ENCODE measurements at regions not wholly inside any gene's neighbourhood (a gene's known extent, or its start where the extent isn't known, plus 50 kb on each side); places are given as distances from the start of the nearest gene placed in this dataset.
"Not testable (repeated sequence)": the region's sequence is repeated elsewhere in the genome, so short reads cannot be mapped to it uniquely, and the experiment has no call there.

DNA sequence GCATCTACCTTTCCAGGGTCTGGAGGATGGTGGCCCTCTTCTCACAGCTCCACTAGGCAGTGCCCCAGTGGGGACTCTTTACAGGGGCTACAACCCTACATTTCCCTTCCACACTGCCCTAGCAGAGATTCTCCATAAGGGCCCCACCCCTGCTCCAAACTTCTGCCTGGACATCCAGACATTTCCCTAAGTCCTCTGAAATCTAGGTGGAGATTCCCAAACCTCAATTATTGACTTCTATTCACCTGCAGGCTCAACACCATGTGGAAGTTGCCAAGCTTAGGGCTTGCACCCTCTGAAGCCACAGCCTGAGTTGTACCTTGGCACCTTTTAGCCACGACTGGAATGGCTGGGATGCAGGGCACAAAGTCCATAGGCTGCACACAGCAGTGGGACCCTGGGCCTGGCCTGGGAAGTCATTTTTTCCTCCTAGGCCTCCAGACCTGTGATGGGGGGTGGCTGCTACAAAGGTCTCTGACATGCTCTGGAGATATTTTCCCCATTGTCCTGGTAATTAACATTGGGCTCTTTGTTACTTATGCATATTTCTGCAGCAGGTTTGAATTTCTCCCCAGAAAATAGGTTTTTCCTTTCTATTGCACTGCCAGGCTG is 53.7 kb upstream of the ST3GAL5 start:
- Histone ChIP-seq H3K36me3 (ENCODE audit: insufficient read depth, low read length) (no peaks in the 10 kb centered on the region), H3K9me3 (ENCODE audit: insufficient read depth, low read length, severe bottlenecking) (peaks cover 23% of the 10 kb centered on the region), H3K4me2 (ENCODE audit: insufficient read depth, low read length) (no peak overlapping the region), H4K20me1 (ENCODE audit: insufficient read depth, low read length) (no peaks in the 10 kb centered on the region), H3K27me3 (ENCODE audit: insufficient read depth, low read length, poor library complexity) (no peaks in the 10 kb centered on the region), H2AFZ (ENCODE audit: low read depth, low read length) (no peak overlapping the region), H3K27ac (ENCODE audit: low read length) (no peak overlapping the region), H3K4me3 (ENCODE audit: low read depth in 1 of 2, low read length in 2 of 2) (no peak overlapping the region), H3K9ac (ENCODE audit: low read depth, low read length) (no peak overlapping the region), H3K79me2 (ENCODE audit: insufficient read depth, low read length) (no peaks in the 10 kb centered on the region), H3K4me1 (ENCODE audit: insufficient read depth, low read length) (no peaks in the 10 kb centered on the region)
- TF ChIP-seq EZH2 (IDR thresholded peaks at IDR 0.05; ENCODE audit: borderline replicate concordance, low read depth, low read length, severe bottlenecking) = no peak
- TF ChIP-seq, protein P1, sequence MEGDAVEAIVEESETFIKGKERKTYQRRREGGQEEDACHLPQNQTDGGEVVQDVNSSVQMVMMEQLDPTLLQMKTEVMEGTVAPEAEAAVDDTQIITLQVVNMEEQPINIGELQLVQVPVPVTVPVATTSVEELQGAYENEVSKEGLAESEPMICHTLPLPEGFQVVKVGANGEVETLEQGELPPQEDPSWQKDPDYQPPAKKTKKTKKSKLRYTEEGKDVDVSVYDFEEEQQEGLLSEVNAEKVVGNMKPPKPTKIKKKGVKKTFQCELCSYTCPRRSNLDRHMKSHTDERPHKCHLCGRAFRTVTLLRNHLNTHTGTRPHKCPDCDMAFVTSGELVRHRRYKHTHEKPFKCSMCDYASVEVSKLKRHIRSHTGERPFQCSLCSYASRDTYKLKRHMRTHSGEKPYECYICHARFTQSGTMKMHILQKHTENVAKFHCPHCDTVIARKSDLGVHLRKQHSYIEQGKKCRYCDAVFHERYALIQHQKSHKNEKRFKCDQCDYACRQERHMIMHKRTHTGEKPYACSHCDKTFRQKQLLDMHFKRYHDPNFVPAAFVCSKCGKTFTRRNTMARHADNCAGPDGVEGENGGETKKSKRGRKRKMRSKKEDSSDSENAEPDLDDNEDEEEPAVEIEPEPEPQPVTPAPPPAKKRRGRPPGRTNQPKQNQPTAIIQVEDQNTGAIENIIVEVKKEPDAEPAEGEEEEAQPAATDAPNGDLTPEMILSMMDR (IDR thresholded peaks at IDR 0.05; ENCODE audit: borderline replicate concordance, extremely low read depth, low read length, poor library complexity, severe bottlenecking) = no peak
- ATAC-seq (ENCODE audit: insufficient read depth, low read depth) = no peak
- DNase-seq = no peak

DNA sequence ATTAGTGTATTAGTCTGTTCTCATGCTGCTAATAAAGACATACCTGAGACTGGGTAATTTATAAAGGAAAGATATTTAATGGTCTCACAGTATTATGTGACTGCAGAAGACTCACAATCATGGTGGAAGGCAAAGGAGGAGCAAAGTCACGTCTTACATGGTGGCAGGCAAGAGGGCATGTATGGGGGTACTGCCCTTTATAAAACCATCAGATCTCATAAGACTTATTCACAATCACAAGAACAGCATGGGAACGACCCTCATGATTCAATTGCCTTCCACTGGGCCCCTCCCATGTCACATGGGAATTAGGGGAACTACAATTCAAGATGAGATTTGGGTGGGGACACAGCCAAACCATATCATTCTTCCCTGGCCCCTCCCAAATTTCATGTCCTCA is 52.7 kb upstream of the ST3GAL5 start:
- H3K4me2 ChIP-seq (ENCODE audit: insufficient read depth, low read length); H3K4me3 ChIP-seq (ENCODE audit: low read depth in 1 of 2, low read length in 2 of 2); DNase-seq; H3K4me1 ChIP-seq (ENCODE audit: insufficient read depth, low read length); H4K20me1 ChIP-seq (ENCODE audit: insufficient read depth, low read length); ATAC-seq (ENCODE audit: insufficient read depth, low read depth); H2AFZ ChIP-seq (ENCODE audit: low read depth, low read length); H3K27me3 ChIP-seq (ENCODE audit: insufficient read depth, low read length, poor library complexity); H3K36me3 ChIP-seq (ENCODE audit: insufficient read depth, low read length); H3K79me2 ChIP-seq (ENCODE audit: insufficient read depth, low read length); H3K9ac ChIP-seq (ENCODE audit: low read depth, low read length); H3K27ac ChIP-seq (ENCODE audit: low read length): not testable (repeated sequence)
- peaks cover 22% of the 10 kb centered on the region for H3K9me3 ChIP-seq (ENCODE audit: insufficient read depth, low read length, severe bottlenecking)

DNA sequence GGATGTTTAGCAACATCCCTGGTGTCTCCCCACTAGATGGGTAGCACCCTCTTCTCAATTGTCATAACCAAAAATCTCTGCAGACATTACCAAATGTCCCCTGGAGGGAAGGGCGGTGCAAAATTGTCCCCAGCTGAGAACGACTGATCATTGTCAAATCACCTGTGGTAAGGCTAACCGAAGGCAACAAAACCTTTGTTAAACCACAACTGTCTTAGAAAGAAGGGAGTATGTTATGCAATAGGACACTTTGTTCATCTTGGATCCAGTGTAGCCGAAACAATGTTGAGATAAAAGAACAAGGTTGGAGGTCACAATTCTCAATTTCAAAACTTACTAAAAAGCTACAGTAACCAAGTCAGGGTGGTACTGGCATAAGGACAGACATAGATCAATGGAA is 50.3 kb upstream of the ST3GAL5 start:
- no peaks in the 10 kb centered on the region for H3K79me2 ChIP-seq (ENCODE audit: insufficient read depth, low read length)
- TF ChIP-seq EZH2 (IDR thresholded peaks at IDR 0.05; ENCODE audit: borderline replicate concordance, low read depth, low read length, severe bottlenecking) = no peak
- TF ChIP-seq, protein P1 (IDR thresholded peaks at IDR 0.05; ENCODE audit: borderline replicate concordance, extremely low read depth, low read length, poor library complexity, severe bottlenecking) = no peak
- ATAC-seq (ENCODE audit: insufficient read depth, low read depth) (no peak), DNase-seq (no peak)
- no peak overlapping the region for H2AFZ ChIP-seq (ENCODE audit: low read depth, low read length)
- H3K27me3 ChIP-seq (ENCODE audit: insufficient read depth, low read length, poor library complexity) = no peaks in the 10 kb centered on the region
- H3K9me3 ChIP-seq (ENCODE audit: insufficient read depth, low read length, severe bottlenecking) = peaks cover 22% of the 10 kb centered on the region
- no peak overlapping the region for H3K9ac ChIP-seq (ENCODE audit: low read depth, low read length)
- no peaks in the 10 kb centered on the region for H3K36me3 ChIP-seq (ENCODE audit: insufficient read depth, low read length)
- H3K4me2 ChIP-seq (ENCODE audit: insufficient read depth, low read length) = no peak overlapping the region
- H3K4me3 ChIP-seq (ENCODE audit: low read depth in 1 of 2, low read length in 2 of 2) = no peak overlapping the region
- H4K20me1 ChIP-seq (ENCODE audit: insufficient read depth, low read length) = no peaks in the 10 kb centered on the region
- no peaks in the 10 kb centered on the region for H3K4me1 ChIP-seq (ENCODE audit: insufficient read depth, low read length)
- H3K27ac ChIP-seq (ENCODE audit: low read length) = no peak overlapping the region

Measured in DND-41 (cell line).